Peyer's patch (tissue), 4 donors: ENCODE measurements at regions not wholly inside any gene's neighbourhood (a gene's known extent, or its start where the extent isn't known, plus 50 kb on each side); places are given as distances from the start of the nearest gene placed in this dataset.

Source experiments
- CTCF ChIP-seq, 6 experiments: fragments of 450-650 bp in 4 of 6; fragments of 200-600 bp in 2 of 6; sonication (generic) in 1 of 6; IDR thresholded peaks; one replicate each; pipeline ENCODE4 v1.5.1; 2017 to 2019; ENCODE audit warnings: antibody characterized with exemption in 6 of 6, mild to moderate bottlenecking in 3 of 6, moderate library complexity in 1 of 6
- POLR2A ChIP-seq, 2 donors: fragments of 450-650 bp; IDR thresholded peaks; one replicate each; pipeline ENCODE4 v1.5.1; 2017; ENCODE audit warnings: antibody characterized with exemption in 2 of 2, mild to moderate bottlenecking in 2 of 2, moderate library complexity in 2 of 2

GRCh38 chr15:46260937-46261336 lies 626.1 kb downstream of the SQOR start:
- TF ChIP-seq CTCF (IDR thresholded peaks at IDR 0.05) (no peak), POLR2A (IDR thresholded peaks at IDR 0.05) (no peak)
